ENCODE measurements at regions not wholly inside any gene's neighbourhood (a gene's known extent, or its start where the extent isn't known, plus 50 kb on each side); places are given as distances from the start of the nearest gene placed in this dataset.

DNA sequence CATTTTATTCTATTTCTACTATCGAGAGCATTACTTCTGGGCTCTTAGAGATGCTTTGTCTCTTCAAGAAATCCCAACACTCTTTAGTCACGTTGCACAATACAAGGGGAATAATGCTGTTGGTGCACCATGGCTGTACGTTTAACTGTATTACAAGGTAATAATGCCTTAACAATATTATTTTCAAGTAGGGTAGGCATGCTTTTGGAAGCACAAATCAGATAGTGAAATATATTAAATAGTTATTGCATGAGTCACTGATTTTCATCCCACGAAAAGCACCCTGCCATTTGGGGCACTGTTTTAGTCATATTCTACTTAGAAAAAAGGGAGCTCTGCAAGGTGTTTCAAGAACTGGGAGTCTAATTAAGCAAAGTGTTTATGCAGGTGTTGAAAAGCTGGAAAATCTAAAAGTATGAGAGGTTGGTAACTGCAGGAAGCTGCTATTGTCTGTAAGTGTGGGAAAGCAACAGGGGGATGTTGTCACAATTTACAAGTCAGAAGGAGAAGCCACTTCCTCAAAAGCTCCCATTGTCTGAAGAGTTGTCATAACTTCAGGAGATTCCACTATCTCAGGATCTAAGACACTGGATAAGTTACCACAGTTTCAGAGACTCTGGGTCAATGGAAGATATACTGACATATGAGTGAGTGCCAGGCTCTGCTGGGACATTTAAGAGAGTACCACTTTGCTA lies 218.2 kb downstream of the JRKL start:
- no peak for DNase-seq (ENCODE audit: low read depth, low spot score)

DNA sequence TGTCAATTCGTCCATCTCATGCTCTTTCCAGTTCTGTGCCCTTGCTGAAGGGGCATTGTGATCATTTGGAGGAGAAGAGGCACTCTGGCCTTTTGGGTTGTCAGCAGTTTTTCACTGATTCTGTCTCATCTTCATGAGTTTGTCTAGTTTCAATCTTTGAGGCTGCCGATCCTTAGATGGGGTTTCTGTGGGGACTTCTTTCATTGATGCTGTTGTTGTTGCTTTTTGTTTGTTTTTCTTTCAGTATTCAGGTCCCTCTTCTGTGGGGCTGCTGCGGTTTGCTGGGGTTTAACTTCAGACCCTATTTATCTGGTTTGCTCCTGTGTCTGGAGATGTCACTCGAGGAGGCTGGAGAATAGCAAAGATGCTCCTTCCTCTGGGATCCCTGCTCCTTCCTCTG lies 224.3 kb downstream of the JRKL start:
- DNase-seq (ENCODE audit: low read depth, low spot score), result no peak

DNA sequence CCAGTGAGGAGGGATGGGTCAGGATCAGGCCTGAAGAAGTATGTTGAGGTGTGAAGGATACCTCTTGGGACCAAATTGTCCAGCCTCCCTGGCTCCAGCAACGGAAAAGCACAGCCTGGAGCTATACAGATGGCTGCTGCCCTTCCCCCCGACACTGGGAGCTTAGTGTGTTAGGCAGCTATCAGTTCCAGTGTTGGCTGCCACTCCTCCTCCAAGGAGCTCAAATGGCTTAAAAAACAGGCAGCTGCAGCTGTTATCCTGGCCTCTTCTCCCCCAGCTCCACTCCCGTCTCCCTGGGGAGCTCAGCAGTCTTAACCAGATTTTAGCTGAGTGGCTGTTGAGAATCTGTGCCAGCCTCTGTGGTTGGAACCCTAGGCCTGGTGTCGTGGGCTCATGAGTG lies 225.0 kb downstream of the JRKL start:
- DNase-seq (ENCODE audit: low read depth, low spot score), result no peak

DNA sequence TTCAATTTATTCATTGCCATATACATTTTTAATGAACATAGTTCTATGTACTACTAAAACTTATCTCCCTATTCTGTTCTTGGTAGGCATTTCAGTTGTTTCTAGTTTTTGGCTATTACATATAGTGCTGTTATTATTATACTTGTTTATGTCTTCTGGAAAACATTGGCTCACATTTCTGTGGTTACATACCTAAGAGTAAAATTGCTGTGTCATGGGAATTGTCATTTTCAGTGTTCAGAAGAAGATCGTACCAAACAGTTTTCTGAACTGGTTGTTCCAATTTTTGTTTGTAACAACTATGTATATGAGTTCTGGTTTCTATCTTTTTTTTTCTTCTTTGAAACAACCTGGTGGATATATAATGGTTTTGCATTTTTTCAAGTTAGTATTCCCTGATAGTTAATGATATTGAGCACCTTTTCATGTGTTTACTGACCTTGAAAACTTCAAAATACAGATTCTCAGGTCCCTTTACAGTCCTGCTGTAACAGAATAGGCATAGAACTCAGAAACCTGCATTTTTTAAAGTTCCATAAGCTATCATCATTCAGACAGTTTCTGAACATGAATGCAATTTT lies 230.7 kb downstream of the JRKL start:
- DNase-seq (ENCODE audit: low read depth, low spot score), result no peak

DNA sequence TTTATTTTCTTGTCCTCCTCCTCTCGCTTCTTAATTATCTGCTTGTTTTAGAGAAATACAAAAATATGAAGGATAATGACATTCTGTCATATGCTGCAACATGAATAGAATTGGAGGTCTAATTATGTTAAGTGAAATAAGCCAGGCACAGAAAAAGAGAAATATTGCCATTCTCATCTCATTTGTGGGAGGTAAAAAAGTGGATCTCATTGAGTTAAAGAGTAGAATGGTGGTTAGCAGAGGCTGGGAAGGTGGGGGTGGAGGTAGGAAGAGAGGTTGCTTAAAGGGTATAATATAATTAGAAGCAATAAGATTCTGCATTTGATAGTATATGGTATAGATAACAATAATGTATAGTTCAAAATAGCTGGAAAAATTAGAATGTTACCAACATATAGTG lies 231.3 kb downstream of the JRKL start:
- no peak for DNase-seq (ENCODE audit: low read depth, low spot score)

DNA sequence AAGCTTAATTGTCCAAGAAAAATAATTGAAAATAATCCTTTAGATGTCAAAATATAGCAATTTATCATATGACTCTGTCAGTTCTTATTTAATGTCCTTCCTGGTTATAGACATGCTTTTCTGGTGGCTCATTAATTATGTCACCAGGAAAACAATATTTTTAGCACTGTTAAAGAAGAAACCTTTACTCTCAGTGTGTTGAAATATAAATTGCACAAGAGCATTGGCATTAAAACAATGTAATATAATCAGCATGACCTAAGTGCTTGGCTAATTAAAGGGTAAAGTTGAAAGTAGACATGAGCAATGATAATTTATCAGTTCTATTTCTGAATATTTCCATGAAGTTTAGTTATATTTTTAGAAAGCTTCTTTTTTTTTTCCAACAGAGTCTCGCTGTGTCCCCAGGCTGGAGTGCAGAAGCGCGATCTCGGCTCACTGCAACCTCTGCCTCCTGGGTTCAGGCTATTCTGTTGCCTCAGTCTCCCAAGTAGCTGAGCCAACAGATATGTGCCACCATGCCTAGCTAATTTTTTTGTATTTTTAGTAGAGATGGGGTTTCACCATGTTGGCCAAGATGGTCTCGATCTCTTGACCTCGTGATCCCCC lies 232.3 kb downstream of the JRKL start:
- no peak for DNase-seq (ENCODE audit: low read depth, low spot score)

DNA sequence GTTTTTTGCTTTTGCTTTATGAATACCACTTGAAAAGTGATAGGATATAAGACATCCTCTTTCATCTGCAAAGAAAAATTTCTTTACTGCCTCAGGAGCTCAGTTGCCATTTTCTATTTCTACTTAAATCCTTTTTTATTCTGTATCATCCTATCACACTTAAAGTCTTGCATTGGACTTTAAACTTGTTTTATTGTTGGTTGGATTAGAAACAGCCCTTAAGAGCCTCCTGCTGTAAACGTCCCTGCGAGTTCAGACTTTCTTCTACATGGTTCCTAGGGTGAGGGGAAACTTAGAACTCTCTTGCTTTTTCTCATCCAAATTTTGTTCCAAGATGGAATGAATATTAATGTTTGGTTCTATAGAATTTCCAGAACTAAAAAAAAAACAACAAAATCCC lies 234.3 kb downstream of the JRKL start:
- DNase-seq (ENCODE audit: low read depth, low spot score), result no peak

DNA sequence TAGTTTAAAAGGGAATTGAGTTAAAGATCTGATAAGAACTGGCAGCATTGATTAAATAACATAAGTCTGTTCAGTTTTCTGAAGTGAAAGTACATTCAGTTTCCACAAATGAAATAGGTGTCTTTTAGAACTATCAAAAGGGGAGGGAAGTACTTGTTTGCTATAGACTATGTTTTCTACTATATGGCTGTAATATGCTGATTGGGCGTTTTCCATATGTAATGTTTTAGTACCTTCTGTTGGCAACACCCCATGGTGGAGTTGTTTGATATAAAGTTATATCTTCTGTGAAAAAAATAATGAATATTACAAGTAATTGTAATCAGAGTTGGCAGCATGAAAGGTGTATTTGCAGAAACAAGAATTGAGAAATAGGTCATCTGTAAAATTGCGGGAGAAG lies 237.6 kb downstream of the JRKL start:
- DNase-seq (ENCODE audit: low read depth, low spot score), result no peak

DNA sequence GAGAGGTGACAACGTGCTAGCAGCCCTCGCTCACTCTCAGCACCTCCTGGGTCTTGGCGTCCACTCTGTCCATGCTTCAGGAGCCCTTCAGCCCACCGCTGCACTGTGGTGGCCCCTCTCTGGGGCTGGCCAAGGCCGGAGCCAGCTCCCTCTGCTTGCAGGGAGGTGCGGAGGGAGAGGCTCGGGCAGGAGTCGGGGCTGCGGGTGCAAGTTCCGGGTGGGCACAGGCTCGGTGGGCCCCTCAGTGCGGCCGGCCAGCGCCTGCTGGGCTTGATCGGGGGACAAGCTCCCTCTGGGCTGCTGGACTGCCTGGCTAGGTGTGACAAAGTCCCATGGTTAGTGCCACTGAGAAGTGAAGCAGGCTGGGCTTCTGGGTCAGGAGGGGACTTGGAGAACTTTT lies 245.8 kb downstream of the JRKL start:
- no peak for DNase-seq (ENCODE audit: low read depth, low spot score)

DNA sequence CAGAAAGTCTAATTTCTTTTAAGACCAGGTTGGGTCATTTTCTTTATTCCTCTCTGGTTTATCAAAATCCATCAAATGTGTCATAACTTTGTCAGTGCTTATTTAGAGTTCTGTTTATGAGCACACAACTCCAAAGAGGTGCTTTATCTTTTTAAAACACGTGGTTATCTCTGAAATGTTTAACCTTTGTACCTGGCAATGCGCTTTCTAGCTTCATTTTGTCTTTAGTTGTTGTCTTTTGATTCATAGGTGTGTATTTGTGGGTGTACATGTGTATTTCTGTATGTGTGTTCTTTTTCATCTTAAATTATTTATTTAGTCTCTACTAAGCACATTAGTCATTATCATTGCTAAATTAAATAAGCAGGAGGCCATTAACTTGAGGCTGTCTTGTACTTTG lies 251.4 kb downstream of the JRKL start:
- DNase-seq (ENCODE audit: low read depth, low spot score), result no peak

DNA sequence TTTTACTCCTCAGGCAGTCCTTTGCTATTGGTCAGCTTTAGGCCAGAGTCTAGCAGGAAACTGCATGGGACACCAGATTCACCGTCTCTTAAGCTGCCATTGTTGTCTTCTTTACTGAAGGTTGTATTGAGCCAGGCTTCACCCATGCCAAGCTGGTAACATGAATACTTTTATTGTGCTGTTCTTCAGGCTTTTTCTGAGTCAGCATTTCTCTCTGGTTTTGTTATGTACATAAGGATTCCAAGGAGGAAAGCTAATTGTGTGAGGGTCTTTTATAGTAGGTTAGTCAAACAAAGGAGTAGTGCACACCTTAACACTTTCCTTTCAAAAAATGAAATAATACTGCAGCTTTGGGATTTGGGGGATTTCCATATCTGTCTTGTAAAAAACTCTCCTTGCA lies 252.8 kb downstream of the JRKL start:
- DNase-seq (ENCODE audit: low read depth, low spot score), result no peak

DNA sequence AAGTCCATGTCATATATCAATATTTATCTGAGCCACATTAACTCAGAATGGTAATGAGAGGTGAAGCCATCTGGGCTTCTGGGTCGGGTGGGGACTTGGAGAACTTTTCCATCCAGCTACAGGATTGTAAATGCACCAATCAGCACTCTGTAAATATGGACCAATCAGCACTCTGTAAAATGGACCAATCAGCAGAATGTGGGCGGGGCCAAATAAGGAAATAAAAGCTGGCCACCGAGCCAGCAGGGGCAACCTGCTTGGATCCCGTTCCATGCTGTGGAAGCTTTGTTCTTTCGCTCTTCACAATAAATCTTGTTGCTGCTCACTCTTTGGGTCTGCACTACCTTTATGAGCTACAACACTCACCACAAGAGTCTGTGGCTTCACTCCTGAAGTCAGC lies 253.4 kb downstream of the JRKL start:
- no peak for DNase-seq (ENCODE audit: low read depth, low spot score)

DNA sequence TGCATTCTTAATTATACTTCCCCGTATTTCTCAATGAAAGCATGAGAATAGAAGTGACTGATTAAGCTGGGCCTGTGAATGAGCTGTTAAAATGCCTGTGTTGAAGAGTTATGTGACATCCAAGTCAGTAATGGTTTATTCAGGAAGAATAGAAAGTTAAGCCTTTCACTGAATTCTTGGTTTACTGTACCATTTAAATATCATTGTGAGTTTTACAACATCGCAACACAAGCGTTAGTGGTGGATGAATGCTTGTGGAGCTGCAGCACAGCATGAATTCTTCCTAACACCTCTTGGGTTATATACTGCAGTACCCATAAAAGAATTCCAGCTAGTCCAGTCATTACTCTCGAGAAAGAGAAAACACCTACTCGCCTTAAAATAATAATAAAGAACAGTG lies 257.8 kb downstream of the JRKL start:
- DNase-seq (ENCODE audit: low read depth, low spot score), result no peak

DNA sequence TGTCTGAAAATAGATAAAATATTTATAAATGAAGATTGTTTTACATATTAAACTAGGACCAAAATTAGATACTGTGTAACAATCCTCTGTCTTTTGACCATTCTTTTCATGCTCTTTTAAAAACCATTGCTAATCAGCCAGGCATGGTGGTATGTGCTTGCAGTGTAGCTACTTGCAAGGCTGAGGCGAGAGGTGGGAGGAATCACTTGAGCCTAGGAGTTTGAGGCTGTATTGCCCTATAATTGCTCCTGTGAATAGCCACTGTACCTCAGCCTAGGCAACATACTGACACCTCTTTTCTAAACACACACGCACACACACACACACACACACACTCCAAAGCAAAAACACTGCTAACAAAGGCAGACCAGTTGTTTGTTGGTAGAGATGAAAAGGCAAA lies 259.2 kb downstream of the JRKL start:
- DNase-seq (ENCODE audit: low read depth, low spot score), result no peak

DNA sequence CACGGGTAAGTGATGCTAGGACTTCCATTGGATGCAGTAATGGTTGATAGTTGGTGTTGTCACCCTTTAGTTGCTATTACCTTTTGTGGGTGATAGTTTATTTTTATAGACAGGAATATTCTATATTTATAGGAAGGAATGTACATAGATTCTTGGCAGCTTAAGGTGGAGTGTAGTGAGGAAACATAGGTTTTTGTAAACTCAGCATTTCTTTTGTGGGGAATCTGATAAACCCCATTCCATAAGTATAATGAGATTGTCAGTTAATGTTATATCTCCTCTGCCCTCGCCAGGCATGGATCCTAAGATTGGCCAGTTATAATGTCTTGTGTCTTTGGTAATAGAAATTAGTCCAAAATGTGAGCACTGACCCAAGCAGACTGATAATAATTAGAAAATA lies 262.7 kb downstream of the JRKL start:
- DNase-seq (ENCODE audit: low read depth, low spot score), result no peak

DNA sequence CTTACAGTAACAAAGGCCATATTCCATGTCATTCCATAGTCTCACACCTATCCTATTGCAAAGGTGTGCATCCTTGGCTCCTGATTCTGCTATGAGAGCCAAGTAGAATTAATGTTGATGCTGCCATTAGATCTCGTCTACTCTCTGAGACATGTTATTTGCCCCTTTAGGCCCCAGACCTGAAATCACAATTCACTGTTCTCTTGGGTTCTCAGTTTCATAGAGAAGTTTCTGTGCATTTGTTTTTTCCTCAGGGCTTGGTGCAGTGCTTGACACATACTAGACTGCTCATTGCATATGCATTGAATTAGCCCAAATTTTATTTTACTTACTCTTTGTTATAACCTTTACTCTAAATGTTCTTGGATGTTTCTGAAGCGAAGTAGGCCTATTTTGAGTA lies 265.7 kb downstream of the JRKL start:
- DNase-seq (ENCODE audit: low read depth, low spot score), result no peak

DNA sequence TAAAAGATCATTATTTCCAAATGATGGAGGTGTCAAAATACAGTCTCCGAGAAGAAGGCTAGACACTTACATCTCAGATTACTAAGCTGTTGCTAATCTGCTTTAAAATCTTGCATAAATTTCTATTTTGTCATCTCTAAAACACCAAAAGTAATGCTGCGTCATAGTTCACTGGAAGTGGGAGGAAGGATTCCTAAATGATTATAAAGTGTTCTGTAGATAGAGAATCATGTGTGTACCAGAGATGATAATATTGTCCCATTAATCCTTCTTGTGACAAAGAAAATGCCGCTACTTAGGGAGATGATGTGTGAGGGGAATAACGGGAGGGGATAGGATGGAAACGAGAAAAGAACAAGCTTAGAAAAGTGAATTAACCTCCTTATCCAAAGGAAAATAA lies 268.6 kb downstream of the JRKL start:
- no peak for DNase-seq (ENCODE audit: low read depth, low spot score)

DNA sequence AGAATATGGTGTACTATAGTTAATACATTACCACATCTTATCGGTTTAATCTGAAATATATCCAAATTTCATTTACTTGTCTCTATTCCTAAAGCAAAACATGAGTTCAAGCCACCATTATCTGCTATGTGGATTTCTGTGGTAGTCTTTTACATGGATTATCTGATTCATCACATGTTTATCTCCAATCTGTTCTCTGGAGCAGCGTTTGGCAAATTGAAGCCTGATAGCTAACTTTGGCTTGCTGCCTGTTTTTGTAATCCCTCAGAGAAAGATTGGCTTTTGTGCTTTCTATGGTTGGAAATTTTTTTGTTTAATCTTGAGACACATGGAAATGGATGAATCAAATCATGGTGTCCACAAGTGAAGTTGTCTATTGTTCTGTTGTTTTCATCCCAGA lies 274.3 kb downstream of the JRKL start:
- DNase-seq (ENCODE audit: low read depth, low spot score), result no peak

DNA sequence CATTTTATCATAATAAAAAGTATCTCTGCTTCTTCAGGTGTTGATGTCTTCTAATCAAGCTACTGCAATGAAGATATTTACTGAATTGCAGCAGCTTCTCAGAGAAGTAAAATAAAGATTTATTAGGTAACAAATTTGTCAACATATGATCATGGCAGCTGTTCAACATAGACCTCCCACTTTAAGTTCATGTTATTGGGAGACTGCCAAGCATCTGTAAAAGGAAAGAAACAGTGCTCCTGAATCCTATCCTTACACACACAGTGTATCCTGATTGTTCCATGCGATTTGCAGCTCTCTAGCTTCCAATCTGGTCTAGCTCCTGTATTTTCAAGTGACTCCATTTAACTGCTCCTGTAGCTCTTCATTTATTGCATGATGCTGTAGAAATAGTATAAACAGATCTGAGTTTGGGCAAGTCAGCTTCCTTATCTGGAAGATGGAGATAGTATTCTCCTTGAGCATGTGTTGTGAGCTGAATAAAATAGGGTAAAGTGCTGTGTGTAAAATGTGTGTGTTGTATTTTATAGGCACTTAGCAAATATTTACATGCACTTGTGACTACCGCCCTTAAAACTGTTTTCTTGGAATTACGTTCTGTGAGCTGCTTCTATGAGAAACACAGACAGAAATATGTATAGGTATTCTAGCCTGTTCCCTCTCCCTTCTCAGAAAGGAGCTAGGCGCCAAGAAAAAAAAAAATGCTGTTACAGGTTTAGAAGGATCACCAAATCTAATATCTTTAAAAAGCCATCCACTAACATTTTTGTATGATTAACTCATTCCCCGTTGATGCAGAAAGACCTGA lies 290.6 kb downstream of the JRKL start:
- no peak for DNase-seq (ENCODE audit: low read depth, low spot score)

DNA sequence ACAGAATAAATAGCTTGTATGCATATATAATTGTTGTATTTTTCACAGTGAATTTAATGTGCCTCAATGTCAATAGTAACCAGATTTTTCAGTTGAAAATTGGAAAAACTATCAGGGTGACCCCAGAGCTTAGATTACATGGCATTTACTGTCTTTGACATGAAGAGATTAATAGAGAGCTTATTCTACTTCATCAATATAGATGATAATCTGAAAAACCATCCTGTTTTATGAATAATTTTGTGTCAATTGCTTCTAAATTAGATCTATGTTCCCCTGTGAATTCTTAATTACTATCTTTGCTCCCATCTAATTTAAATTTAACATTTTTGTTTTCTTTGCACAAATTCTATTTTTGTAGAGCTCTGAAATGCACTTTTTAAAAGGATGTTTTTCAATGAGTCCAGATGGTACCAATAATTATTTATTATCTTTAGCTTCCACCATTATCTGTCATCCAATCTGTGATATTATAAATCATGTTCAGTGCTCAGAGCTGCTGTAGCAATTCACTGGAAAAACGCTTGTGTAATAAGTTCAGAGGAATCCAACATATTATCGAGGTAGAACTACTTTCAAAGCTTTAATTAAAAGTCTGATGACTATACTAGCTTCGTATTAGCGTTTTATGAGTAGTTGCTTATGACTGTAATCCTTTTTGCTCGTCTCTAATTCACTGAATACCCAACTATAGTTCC lies 291.4 kb downstream of the JRKL start:
- no peak for DNase-seq (ENCODE audit: low read depth, low spot score)

DNA sequence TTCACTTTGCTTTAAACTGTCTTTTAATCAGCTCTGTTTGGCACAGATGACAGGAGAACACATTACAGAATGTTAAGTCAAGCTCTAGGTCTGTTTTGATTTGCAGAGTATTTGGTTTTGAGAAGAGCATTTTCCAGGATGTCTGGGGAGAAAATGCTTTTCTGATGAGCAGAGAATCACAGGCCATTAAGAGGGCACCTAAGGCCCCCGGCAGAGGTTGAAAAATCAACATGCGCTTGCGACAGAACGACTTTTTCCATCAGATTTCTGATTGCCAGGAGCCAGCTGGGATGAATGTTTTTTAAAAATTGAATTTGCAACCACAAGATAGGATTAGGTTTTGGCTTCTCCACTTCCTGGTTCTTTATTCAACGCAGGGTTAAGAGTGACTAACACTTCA lies 304.5 kb downstream of the JRKL start:
- no peak for DNase-seq (ENCODE audit: low read depth, low spot score)

DNA sequence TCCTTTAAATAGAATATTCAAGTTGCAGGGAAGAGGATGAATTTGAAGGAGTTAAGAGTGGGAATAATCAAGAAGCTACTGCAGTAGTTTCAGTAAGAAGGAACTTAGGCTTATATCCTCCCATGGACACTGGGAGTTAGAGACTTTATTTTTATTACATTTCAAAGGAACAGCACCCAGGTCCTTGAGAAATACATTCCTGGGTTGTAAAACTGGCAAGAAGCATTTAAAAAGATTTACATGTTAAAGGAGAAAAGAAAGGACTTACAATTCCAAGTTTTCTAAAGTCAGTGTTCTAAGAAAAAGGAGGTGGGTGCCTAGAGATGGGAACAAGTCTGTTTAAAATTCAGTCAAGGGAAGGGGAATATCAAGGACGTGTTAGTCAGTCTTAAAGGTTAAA lies 306.9 kb downstream of the JRKL start:
- no peak for DNase-seq (ENCODE audit: low read depth, low spot score)

Data from smooth muscle cell of the brain vasculature (primary cell).